ENCODE measurements at regions not wholly inside any gene's neighbourhood (a gene's known extent, or its start where the extent isn't known, plus 50 kb on each side); places are given as distances from the start of the nearest gene placed in this dataset.

- DNase-seq: no peak
Measured at GRCh38 chr13:74707291-74707690, 573.1 kb upstream of the KLF12 start.

GRCh38 chr13:74706801-74707200 is 572.6 kb upstream of the KLF12 start:
- DNase-seq: no peak

GRCh38 chr13:74705438-74705837 is 571.2 kb upstream of the KLF12 start:
- DNase-seq: no peak

GRCh38 chr13:74703855-74704387 is 569.7 kb upstream of the KLF12 start:
- DNase-seq: no peak

- no peak for DNase-seq
Measured at GRCh38 chr13:74696148-74696922, 562.1 kb upstream of the KLF12 start.

- no peak for DNase-seq
Measured at GRCh38 chr13:74695021-74695800, 561.0 kb upstream of the KLF12 start.

DNA sequence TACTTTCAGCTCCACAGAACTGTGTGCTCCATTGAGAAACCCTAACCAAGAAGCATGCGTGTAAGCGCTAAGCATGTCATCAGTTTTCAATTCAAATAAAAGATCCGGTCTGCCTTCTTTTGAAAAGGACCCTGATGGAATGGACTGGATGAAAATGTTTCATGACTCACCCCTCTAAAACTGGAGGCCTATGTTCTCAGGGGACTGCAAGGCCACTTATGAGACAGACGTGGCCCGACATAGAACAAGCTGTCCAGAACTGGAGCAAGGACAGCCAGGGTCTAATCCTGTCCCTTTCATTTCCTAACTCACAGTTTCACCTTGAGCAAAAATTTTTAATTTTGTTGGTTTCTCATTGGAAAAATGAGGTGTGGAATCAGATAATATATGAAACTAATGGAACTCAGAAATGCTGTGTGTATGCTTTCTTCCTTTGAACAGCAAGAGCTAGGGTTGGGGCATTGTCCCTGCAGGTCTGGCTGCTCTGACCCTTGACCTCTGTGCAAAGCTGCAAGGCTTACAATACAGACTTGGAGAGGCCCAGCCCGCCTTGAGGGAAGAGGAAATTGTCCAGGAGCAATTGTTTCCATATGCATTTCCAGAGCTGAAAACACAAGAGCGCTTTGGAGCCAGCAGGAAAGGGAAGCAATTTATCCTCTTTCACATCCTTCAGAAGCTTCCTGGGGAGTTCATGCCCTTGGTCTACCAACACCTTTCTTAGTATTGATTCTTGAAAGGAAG is 553.4 kb upstream of the KLF12 start:
- no peak for DNase-seq

DNA sequence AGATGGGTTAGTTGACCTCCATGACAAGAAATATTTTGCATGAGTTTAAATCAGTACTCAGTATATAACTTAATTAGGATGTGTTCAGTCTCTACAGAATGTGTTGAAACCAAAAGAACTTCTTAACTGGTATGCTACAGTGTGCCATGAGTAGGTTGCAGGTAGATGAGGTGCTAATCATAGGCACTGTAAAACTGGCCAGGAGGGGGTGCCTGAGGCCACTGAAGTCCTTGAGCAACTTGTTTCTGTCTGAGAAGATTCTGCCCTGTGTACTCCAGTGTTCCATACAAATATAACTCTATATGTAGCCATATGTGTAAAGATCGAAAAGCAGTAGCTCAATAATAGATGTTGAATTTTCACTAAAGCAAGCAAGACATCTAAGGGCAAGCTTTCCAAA is 549.2 kb upstream of the KLF12 start:
- no peak for DNase-seq

DNA sequence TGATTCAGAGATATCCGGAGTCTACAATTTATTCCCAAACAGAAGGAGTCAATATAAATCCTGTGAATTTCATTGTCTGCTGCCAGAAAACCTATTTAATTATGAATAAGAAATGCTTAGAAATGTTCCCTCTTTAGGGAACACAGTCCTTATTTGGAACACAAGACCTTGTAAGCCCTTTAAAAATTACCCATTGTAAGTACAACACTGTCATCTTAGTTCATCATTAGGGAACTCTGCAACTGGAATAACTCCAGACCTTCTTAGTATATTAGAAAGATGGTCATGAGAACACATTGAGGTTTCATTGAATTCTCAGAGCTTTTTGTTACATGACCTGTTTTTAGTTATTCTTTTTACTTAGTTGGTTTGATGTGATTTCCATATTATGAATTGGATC is 548.5 kb upstream of the KLF12 start:
- DNase-seq: no peak

DNA sequence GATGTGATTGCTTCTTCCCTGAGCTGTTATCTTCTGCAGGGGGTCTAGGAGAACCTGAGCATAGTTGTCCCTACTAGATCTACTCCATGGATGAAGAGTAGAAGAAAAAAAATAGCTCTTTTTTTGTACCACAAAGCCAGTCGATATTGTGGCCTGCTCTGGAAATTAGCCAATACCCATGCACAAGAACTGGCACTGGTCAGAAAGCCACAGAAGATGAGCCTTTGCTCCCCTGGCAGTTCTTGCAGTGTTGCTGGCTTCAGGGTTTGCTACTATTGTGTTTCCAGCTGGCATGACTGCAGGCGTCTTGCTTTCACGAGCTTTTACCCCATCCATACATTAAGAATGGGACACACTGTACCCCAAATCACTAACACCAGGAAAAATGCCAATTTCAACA is 547.7 kb upstream of the KLF12 start:
- no peak for DNase-seq

GRCh38 chr13:74678308-74678965 is 544.2 kb upstream of the KLF12 start:
- no peak for DNase-seq

- no peak for DNase-seq
Measured at GRCh38 chr13:74675972-74676371, 541.8 kb upstream of the KLF12 start.

GRCh38 chr13:74675182-74675581 is 541.0 kb upstream of the KLF12 start:
- DNase-seq: no peak

DNA sequence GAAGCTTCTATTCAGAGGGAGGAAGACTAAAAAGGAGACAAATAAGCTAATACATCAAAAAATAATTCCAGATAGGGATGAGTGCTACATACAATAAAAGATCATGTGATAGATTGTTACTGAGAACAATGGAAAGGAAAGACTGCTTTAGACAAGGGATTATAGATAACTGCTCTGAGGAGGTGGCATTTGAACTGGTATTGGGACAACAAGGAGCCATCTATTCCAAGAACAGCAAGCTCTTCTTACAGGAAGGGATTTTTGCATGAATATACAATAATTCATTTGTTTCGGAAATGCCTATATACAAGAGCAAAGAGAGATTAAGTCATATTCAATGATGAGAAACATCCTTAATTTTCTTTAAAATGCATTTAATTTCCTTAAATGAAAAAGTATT is 540.5 kb upstream of the KLF12 start:
- DNase-seq: no peak

DNA sequence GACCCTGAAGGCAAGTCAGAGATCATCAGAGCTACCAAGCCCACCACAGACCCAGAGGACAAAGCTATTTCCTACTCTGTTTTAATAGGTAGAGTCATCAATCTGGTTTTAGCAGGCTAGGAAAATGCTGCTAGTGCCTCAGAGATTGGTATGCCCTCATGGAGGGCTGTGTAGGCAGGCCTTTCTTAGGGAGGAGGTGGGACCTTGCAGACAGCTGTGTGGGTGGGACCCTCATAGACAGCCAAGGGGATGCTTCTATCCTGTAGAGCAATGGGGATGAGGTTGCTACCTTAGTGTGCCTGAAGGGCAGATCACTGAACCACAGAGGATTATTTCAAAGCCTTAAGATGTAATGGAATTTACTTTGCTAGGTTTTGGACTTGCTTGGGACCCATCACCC is 534.9 kb upstream of the KLF12 start:
- DNase-seq: no peak

GRCh38 chr13:74667656-74668203 is 533.5 kb upstream of the KLF12 start:
- no peak for DNase-seq

DNA sequence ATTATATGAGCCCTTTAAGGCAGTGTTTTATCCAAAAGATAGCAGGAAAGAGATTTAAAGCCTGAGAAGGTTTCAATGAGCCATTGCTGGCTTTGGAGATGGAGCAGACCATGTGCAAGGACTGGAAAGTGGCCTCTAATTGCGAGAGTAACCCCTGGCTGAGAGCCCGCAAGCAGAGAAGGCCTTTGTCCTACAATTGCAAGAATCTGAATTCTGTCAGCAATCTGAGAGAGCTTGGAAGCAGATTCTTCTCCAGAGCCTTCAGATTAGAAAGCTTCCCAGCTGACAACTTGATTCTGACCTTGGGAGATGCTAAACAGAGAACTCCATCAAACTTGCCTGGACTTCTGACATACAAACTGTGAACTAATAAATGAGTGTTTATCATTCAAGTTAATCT is 528.7 kb upstream of the KLF12 start:
- DNase-seq: no peak

GRCh38 chr13:74661851-74662250 is 527.6 kb upstream of the KLF12 start:
- no peak for DNase-seq

GRCh38 chr13:74657765-74658164 is 523.6 kb upstream of the KLF12 start:
- no peak for DNase-seq

GRCh38 chr13:74651121-74651520 is 516.9 kb upstream of the KLF12 start:
- DNase-seq: no peak

- DNase-seq: no peak
Measured at GRCh38 chr13:74647991-74648390, 513.8 kb upstream of the KLF12 start.

DNA sequence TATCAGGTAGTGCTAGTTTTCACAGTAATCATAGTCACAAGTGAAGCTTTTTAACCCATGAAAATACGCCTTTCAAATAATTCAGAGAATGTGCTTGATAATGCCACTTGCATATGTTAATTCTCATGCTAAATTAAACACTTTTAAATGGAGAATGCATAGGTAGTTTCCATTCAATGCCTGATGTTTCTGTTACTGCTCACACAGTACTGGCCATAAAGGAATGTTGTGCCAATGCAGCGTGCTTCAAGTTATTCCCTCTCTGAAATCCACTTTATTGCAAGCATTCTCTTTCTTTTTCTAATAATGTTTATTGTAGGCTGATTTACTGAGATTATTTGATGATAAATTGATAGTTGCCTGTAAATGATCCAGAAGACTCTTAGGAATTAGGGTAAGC is 513.0 kb upstream of the KLF12 start:
- DNase-seq: no peak

DNA sequence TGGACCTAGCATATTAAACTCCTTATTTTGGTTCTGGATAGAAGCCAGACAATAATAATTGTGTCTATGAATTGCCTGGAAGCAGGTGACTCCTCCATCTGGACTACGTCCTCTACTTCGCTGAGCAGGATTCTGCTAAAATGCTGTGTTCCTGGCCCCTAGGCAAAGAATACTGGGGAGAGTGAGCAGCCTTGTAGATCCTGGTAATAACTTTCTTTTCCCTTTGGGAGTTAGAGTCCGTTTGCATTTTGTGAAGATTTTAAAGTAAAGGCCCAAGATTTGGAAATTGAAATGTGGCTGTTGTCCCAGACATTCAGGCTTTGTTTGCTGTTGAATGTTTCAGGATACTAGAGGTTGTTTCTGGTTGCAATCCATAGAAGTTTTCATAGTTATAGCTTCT is 511.9 kb upstream of the KLF12 start:
- no peak for DNase-seq
